ENCODE measurements at regions not wholly inside any gene's neighbourhood (a gene's known extent, or its start where the extent isn't known, plus 50 kb on each side); places are given as distances from the start of the nearest gene placed in this dataset.

GRCh38 chr2:234674781-234675201 lies 177.9 kb upstream of the ARL4C start:
- TF ChIP-seq CTCF (IDR thresholded peaks at IDR 0.05) (no peak), POLR2A (IDR thresholded peaks at IDR 0.05) (no peak)

All from transverse colon (tissue), 3 donors.